ENCODE measurements at regions not wholly inside any gene's neighbourhood (a gene's known extent, or its start where the extent isn't known, plus 50 kb on each side); places are given as distances from the start of the nearest gene placed in this dataset.

GRCh38 chr3:56977561-56977889, 82.9 kb upstream of the SPATA12 start:
- no peak for TF ChIP-seq CTCF (IDR thresholded peaks at IDR 0.05; ENCODE audit: borderline replicate concordance, insufficient read depth, low read depth, low read length)
- H3K4me3 ChIP-seq (ENCODE audit: low read depth, low read length) = no peak overlapping the region

DNA sequence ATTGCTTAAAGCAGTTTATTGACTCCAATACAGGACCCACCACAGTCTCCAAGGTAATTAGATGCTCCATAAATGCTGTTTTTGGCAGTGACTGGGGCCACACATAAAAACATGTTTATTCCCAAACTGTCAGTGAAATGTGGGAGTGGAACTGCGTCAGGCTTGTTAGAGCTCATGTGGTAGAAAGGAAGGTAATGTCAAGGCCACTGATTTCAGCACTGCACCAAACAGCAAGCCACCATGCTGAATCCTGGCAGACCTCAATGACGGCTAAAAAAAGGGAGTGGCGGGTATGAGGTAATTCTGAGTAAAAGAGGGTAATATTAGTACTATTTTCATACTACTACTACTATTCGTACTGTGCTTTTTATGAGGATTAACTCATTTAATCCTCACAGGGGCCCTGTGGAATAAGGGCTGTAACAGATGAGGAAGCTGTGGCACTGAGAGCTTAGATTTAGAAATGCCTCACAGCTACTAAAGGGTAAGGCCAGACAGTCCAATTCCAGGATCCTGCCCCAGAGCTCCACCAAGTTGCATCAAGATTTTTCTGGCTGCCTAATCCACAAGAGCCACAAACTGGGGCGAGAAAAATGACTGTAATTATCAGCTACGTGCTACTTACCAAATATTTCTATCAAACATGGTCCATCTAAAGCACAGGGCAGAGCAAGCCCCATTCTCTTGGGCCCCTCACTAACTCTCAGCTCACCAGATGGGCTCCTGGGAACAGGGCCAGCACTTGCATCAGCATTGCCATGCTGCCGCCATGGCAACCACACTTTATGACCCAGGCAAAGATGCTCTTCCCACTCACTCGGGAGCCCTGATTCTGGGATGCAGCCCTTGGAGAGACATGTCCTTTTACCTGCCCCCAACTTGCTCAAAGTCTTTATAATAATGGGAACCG, 83.6 kb upstream of the SPATA12 start:
- no peak for TF ChIP-seq CTCF (IDR thresholded peaks at IDR 0.05; ENCODE audit: borderline replicate concordance, insufficient read depth, low read depth, low read length)
- H3K4me3 ChIP-seq (ENCODE audit: low read depth, low read length) = no peak overlapping the region

GRCh38 chr3:56975567-56975966, 84.9 kb upstream of the SPATA12 start:
- TF ChIP-seq CTCF (IDR thresholded peaks at IDR 0.05; ENCODE audit: borderline replicate concordance, insufficient read depth, low read depth, low read length) = no peak
- H3K4me3 ChIP-seq (ENCODE audit: low read depth, low read length) = no peak overlapping the region

GRCh38 chr3:56974247-56974930, 86.1 kb upstream of the SPATA12 start:
- no peak for TF ChIP-seq CTCF (IDR thresholded peaks at IDR 0.05; ENCODE audit: borderline replicate concordance, insufficient read depth, low read depth, low read length)
- H3K4me3 ChIP-seq (ENCODE audit: low read depth, low read length) = no peak overlapping the region

GRCh38 chr3:56971816-56972215, 88.6 kb upstream of the SPATA12 start:
- TF ChIP-seq CTCF (IDR thresholded peaks at IDR 0.05; ENCODE audit: borderline replicate concordance, insufficient read depth, low read depth, low read length) = no peak
- H3K4me3 ChIP-seq (ENCODE audit: low read depth, low read length) = no peak overlapping the region

- TF ChIP-seq CTCF (IDR thresholded peaks at IDR 0.05; ENCODE audit: borderline replicate concordance, insufficient read depth, low read depth, low read length) = no peak
- H3K4me3 ChIP-seq (ENCODE audit: low read depth, low read length) = no peak overlapping the region
Measured at GRCh38 chr3:56971261-56971660, 89.2 kb upstream of the SPATA12 start.

- no peak for TF ChIP-seq CTCF (IDR thresholded peaks at IDR 0.05; ENCODE audit: borderline replicate concordance, insufficient read depth, low read depth, low read length)
- no peak overlapping the region for H3K4me3 ChIP-seq (ENCODE audit: low read depth, low read length)
Measured at GRCh38 chr3:56970461-56970879, 90.0 kb upstream of the SPATA12 start.
